ENCODE measurements at regions not wholly inside any gene's neighbourhood (a gene's known extent, or its start where the extent isn't known, plus 50 kb on each side); places are given as distances from the start of the nearest gene placed in this dataset.

DNA sequence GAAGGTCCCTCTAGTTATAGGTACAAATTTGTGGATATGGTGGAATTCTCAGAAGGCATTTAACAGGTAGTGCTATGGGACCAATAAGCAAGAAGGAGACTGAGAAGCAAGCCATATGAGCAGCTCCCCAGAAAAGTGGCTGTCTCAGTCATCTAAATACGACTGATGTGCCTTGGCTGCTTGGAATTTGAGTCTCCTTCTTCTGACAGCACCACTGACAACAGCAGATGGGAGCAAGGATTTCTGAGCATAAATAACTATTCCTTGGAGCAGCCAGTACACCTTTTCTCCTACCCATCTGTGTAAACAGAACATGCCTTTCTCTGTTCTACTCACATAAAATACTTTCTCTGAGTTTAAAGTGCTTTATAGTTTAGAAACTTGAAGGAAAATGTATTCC, 196.2 kb downstream of the GABRG1 start:
- Histone ChIP-seq H3K4me3 (replicated peaks; ENCODE audit: insufficient read depth, low read length) (no peak overlapping the region), H3K27me3 (ENCODE audit: insufficient read depth, poor library complexity, severe bottlenecking) (no peaks in the 10 kb centered on the region), H3K27ac (replicated peaks) (no peak overlapping the region)
- TF ChIP-seq POLR2AphosphoS5 (IDR thresholded peaks at IDR 0.05; ENCODE audit: low read depth) (no peak), GABPA (IDR thresholded peaks at IDR 0.05; ENCODE audit: low read depth) (no peak), SPI1 (IDR thresholded peaks at IDR 0.05; ENCODE audit: borderline replicate concordance, low read depth) (no peak)
- TF ChIP-seq, protein P1, sequence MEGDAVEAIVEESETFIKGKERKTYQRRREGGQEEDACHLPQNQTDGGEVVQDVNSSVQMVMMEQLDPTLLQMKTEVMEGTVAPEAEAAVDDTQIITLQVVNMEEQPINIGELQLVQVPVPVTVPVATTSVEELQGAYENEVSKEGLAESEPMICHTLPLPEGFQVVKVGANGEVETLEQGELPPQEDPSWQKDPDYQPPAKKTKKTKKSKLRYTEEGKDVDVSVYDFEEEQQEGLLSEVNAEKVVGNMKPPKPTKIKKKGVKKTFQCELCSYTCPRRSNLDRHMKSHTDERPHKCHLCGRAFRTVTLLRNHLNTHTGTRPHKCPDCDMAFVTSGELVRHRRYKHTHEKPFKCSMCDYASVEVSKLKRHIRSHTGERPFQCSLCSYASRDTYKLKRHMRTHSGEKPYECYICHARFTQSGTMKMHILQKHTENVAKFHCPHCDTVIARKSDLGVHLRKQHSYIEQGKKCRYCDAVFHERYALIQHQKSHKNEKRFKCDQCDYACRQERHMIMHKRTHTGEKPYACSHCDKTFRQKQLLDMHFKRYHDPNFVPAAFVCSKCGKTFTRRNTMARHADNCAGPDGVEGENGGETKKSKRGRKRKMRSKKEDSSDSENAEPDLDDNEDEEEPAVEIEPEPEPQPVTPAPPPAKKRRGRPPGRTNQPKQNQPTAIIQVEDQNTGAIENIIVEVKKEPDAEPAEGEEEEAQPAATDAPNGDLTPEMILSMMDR (IDR thresholded peaks at IDR 0.05; ENCODE audit: insufficient read depth, low read length): no peak
- TF ChIP-seq, protein P2, sequence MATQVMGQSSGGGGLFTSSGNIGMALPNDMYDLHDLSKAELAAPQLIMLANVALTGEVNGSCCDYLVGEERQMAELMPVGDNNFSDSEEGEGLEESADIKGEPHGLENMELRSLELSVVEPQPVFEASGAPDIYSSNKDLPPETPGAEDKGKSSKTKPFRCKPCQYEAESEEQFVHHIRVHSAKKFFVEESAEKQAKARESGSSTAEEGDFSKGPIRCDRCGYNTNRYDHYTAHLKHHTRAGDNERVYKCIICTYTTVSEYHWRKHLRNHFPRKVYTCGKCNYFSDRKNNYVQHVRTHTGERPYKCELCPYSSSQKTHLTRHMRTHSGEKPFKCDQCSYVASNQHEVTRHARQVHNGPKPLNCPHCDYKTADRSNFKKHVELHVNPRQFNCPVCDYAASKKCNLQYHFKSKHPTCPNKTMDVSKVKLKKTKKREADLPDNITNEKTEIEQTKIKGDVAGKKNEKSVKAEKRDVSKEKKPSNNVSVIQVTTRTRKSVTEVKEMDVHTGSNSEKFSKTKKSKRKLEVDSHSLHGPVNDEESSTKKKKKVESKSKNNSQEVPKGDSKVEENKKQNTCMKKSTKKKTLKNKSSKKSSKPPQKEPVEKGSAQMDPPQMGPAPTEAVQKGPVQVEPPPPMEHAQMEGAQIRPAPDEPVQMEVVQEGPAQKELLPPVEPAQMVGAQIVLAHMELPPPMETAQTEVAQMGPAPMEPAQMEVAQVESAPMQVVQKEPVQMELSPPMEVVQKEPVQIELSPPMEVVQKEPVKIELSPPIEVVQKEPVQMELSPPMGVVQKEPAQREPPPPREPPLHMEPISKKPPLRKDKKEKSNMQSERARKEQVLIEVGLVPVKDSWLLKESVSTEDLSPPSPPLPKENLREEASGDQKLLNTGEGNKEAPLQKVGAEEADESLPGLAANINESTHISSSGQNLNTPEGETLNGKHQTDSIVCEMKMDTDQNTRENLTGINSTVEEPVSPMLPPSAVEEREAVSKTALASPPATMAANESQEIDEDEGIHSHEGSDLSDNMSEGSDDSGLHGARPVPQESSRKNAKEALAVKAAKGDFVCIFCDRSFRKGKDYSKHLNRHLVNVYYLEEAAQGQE (IDR thresholded peaks at IDR 0.05; ENCODE audit: insufficient replicate concordance, low read depth): no peak
- no peak for DNase-seq (ENCODE audit: low read depth in 1 of 2, low spot score in 1 of 2)

DNA sequence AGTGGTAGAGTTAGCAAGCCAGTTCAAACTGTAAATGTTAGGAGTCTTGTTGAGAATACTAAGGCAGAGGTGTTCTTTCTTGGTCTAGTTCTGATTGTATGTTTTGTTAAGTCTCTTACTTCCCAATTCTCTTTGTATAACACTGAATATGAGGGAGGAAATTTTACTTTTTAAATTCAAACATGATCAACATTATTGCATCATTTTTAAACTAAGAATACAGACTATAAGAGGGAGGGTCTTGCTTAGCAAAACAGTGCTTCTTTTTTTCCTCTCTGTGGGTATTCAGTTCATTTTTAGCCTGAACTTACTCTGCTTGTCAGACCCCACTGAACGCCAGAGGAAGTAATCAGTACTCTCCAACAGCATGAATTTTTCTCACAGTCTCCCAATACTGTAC, 198.0 kb downstream of the GABRG1 start:
- H3K4me3 ChIP-seq (replicated peaks; ENCODE audit: insufficient read depth, low read length): no peak overlapping the region
- no peak for TF ChIP-seq SPI1 (IDR thresholded peaks at IDR 0.05; ENCODE audit: borderline replicate concordance, low read depth)
- TF ChIP-seq, protein P2 (IDR thresholded peaks at IDR 0.05; ENCODE audit: insufficient replicate concordance, low read depth): no peak
- no peak for TF ChIP-seq POLR2AphosphoS5 (IDR thresholded peaks at IDR 0.05; ENCODE audit: low read depth)
- H3K27me3 ChIP-seq (ENCODE audit: insufficient read depth, poor library complexity, severe bottlenecking): no peaks in the 10 kb centered on the region
- no peak for DNase-seq (ENCODE audit: low read depth in 1 of 2, low spot score in 1 of 2)
- no peak overlapping the region for H3K27ac ChIP-seq (replicated peaks)

DNA sequence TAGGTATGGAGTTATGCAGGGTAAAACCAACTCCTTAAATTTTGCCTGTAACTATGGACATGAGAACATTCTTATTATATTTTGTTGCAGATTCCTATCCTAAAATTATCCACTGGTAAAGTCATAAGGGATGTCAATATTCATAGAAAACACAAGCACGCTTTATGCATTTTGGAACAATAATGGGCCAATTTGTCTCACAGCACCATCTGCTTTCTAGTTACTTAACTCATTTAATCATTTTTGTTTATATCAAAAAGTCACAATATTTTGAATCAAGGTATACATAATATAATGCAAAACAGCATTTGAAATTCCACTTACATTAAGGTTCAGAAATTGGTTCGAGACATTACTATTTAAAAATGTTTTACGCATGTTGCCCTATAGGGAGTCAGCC, 203.0 kb downstream of the GABRG1 start:
- Histone ChIP-seq H3K27ac (replicated peaks) (no peak overlapping the region), H3K27me3 (ENCODE audit: insufficient read depth, poor library complexity, severe bottlenecking) (no peaks in the 10 kb centered on the region), H3K4me3 (replicated peaks; ENCODE audit: insufficient read depth, low read length) (no peak overlapping the region)
- DNase-seq (ENCODE audit: low read depth in 1 of 2, low spot score in 1 of 2): no peak
- TF ChIP-seq POLR2AphosphoS5 (IDR thresholded peaks at IDR 0.05; ENCODE audit: low read depth) (no peak), GABPA (IDR thresholded peaks at IDR 0.05; ENCODE audit: low read depth) (no peak)
- TF ChIP-seq, protein P1 (IDR thresholded peaks at IDR 0.05; ENCODE audit: insufficient read depth, low read length): no peak

DNA sequence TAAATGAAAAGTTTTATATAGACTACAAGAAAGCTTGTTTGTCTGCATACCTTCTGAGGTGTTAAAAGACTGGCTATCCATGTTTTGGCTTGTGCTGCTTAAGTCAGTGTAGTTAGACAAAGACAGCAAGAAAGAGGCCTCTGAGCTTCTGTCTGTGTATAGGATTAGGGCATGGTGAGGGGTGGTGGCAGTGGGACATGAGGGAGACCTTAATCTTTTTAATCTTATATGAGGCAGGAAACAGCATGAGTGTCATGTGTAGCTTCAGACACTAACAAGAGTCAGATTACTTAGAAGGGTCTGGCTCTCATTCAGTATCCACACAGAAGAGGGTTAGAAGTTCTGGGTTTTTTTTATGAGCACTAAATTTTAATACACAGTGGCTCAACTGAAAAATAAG, 213.3 kb downstream of the GABRG1 start:
- no peak overlapping the region for H3K27ac ChIP-seq (replicated peaks)

More for the DNA sequence above, 213.3 kb downstream of the GABRG1 start:
- TF ChIP-seq, protein P1 (IDR thresholded peaks at IDR 0.05; ENCODE audit: insufficient read depth, low read length): no peak
- TF ChIP-seq POLR2AphosphoS5 (IDR thresholded peaks at IDR 0.05; ENCODE audit: low read depth): no peak
- no peak for TF ChIP-seq SPI1 (IDR thresholded peaks at IDR 0.05; ENCODE audit: borderline replicate concordance, low read depth)
- TF ChIP-seq GABPA (IDR thresholded peaks at IDR 0.05; ENCODE audit: low read depth): no peak
- TF ChIP-seq, protein P2 (IDR thresholded peaks at IDR 0.05; ENCODE audit: insufficient replicate concordance, low read depth): no peak
- Histone ChIP-seq H3K27me3 (ENCODE audit: insufficient read depth, poor library complexity, severe bottlenecking) (no peaks in the 10 kb centered on the region), H3K4me3 (replicated peaks; ENCODE audit: insufficient read depth, low read length) (no peak overlapping the region)
- no peak for DNase-seq (ENCODE audit: low read depth in 1 of 2, low spot score in 1 of 2)
